T follicular helper cell (primary cell): ENCODE measurements at regions not wholly inside any gene's neighbourhood (a gene's known extent, or its start where the extent isn't known, plus 50 kb on each side); places are given as distances from the start of the nearest gene placed in this dataset.

Experiments used
- DNase-seq: peaks from one replicate; pipeline ENCODE4 v3.0.0-alpha.2; 2020; ENCODE audit warnings: low read depth

- no peak for DNase-seq
Measured at GRCh38 chr11:134800826-134801225, 388.8 kb upstream of the B3GAT1 start.

GRCh38 chr11:134800130-134800529 lies 388.1 kb upstream of the B3GAT1 start:
- DNase-seq, result no peak

- DNase-seq, result no peak
Measured at GRCh38 chr11:134799386-134799785, 387.3 kb upstream of the B3GAT1 start.

- DNase-seq, result no peak
Measured at GRCh38 chr11:134797411-134798089, 385.5 kb upstream of the B3GAT1 start.

GRCh38 chr11:134795017-134795416 lies 383.0 kb upstream of the B3GAT1 start:
- DNase-seq, result no peak

- DNase-seq, result no peak
Measured at GRCh38 chr11:134794192-134794591, 382.1 kb upstream of the B3GAT1 start.

- DNase-seq, result no peak
Measured at GRCh38 chr11:134792677-134793076, 380.6 kb upstream of the B3GAT1 start.

- no peak for DNase-seq
Measured at GRCh38 chr11:134792044-134792443, 380.0 kb upstream of the B3GAT1 start.

- no peak for DNase-seq
Measured at GRCh38 chr11:134791102-134791501, 379.1 kb upstream of the B3GAT1 start.

- DNase-seq, result no peak
Measured at GRCh38 chr11:134789104-134789503, 377.1 kb upstream of the B3GAT1 start.

GRCh38 chr11:134786636-134787035 lies 374.6 kb upstream of the B3GAT1 start:
- DNase-seq, result no peak

- DNase-seq, result no peak
Measured at GRCh38 chr11:134785660-134786284, 373.7 kb upstream of the B3GAT1 start.

- no peak for DNase-seq
Measured at GRCh38 chr11:134785059-134785458, 373.0 kb upstream of the B3GAT1 start.

- no peak for DNase-seq
Measured at GRCh38 chr11:134784568-134784967, 372.5 kb upstream of the B3GAT1 start.

GRCh38 chr11:134784046-134784445 lies 372.0 kb upstream of the B3GAT1 start:
- no peak for DNase-seq

- no peak for DNase-seq
Measured at GRCh38 chr11:134783234-134783633, 371.2 kb upstream of the B3GAT1 start.

- DNase-seq, result no peak
Measured at GRCh38 chr11:134781380-134781866, 369.4 kb upstream of the B3GAT1 start.

- DNase-seq, result no peak
Measured at GRCh38 chr11:134780486-134781147, 368.6 kb upstream of the B3GAT1 start.

- DNase-seq, result no peak
Measured at GRCh38 chr11:134779179-134779578, 367.1 kb upstream of the B3GAT1 start.

- no peak for DNase-seq
Measured at GRCh38 chr11:134768463-134768862, 356.4 kb upstream of the B3GAT1 start.

GRCh38 chr11:134765565-134765964 lies 353.5 kb upstream of the B3GAT1 start:
- no peak for DNase-seq

- no peak for DNase-seq
Measured at GRCh38 chr11:134764966-134765365, 352.9 kb upstream of the B3GAT1 start.

- DNase-seq, result no peak
Measured at GRCh38 chr11:134764367-134764766, 352.3 kb upstream of the B3GAT1 start.
